NCI-H2107 treated with DMSO at 0.1 percent for 48 hours (cell line): ENCODE measurements at regions not wholly inside any gene's neighbourhood (a gene's known extent, or its start where the extent isn't known, plus 50 kb on each side); places are given as distances from the start of the nearest gene placed in this dataset.

Experiments
- DNase-seq: peaks from one replicate; lab custom pipeline; 2025; ENCODE audit not compliant: unreplicated experiment; lab: John Stamatoyannopoulos, UW

GRCh38 chr9:38315085-38315595 is 77.4 kb upstream of the ALDH1B1 start:
- peak; percentile 86 for DNase-seq

GRCh38 chr9:38313421-38313820 is 79.1 kb upstream of the ALDH1B1 start:
- no peak for DNase-seq

DNA sequence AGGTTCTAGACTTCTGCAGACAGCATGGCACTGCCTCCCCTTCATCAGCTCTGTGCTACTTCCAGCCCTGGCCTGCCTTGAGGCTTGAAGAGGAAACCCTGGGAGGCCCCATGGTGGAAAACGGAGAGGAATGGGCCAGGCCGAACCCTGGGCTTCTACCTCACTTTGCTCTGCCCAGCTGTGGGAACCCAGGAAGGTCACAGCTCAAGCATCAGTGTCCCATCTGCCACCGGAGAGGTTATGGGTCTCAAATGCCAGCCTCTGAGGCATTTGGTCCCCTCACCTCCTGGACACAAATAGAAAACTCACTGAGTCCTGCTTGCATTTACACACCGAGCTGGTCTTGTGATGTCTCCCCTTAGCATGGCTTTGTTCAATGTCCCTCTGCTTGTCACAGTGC is 80.1 kb upstream of the ALDH1B1 start:
- DNase-seq: no peak

GRCh38 chr9:38311382-38312270 is 80.9 kb upstream of the ALDH1B1 start:
- DNase-seq: peak; percentile 32

DNA sequence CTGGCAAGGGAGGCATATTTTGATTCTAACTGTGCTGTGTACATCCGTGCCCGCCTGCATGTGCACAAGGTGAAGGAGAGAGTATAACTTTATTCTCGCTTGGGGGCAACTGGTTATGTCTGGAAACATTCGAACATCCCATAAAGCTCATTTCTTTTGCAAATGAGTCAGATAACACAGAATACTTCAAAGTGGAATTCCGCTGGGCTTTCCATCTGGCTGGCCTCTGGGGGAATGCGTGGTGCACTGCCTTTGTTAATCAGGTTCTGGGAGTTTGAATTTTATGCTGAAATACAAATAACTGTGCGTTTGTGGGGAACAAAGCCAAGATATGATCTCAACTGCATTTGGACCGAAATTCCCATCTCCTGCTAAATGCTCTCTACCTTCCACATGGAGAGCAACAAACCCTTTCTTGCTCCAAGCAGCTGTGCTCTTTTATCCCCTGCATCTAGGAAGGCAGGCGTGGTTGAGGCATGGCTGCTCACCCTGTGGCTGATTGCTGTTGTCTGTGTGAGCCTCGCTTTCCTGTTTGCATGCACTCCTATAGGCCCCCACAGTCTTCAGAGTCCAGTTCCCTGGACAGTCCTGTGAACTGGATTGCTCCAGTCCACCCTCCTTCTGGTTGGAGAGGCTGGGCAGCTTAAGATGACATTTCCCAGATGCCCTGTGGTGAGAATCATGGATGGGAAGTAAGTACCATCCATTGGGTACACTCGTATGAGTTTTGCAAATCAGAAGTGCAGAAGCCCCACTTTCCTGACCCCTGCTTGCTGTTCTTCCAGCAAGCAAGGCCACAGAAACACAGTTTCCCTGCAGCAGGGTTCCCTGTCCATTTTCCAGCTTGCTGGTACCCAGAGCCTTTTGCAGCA is 82.9 kb upstream of the ALDH1B1 start:
- DNase-seq: peak; percentile 28

DNA sequence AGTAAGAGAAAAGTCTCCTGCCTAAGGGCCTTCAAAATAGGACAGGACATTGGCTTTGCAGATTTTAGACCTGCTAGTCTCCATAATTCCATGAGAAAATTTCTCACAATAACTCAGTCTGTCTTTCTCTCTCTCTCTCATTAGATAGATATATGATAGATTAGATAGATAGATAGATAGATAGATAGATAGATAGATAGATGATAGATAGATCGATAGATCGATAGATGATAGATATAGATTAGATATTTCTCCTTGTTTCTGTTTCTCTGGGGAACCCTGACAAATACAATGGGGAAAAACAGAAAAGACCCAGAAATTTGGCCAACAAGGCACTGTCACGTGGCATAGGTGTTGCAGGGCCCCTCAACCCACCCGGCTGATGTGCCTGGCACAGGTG is 84.4 kb upstream of the ALDH1B1 start:
- no peak for DNase-seq

GRCh38 chr9:38306899-38307298 is 85.6 kb upstream of the ALDH1B1 start:
- DNase-seq: no peak

DNA sequence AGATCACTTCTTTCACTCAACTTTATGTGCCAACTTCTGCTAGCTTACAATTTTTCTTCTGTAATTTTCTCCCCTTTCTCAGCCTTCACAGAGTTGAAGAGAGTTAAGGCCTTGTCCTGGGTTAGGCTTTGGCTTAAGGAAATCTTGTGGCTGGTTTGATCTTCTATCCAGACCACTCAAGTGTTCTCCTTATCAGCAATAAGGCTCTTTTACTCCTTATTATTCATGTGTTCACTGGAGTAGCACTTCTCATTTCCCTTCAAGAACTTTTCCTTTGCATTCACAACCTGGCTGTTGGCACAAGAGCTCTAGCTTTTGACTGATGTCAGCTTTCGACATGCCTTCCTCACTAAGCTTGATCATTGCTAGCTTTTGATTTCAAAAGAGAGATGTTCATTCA is 86.9 kb upstream of the ALDH1B1 start:
- DNase-seq: no peak

DNA sequence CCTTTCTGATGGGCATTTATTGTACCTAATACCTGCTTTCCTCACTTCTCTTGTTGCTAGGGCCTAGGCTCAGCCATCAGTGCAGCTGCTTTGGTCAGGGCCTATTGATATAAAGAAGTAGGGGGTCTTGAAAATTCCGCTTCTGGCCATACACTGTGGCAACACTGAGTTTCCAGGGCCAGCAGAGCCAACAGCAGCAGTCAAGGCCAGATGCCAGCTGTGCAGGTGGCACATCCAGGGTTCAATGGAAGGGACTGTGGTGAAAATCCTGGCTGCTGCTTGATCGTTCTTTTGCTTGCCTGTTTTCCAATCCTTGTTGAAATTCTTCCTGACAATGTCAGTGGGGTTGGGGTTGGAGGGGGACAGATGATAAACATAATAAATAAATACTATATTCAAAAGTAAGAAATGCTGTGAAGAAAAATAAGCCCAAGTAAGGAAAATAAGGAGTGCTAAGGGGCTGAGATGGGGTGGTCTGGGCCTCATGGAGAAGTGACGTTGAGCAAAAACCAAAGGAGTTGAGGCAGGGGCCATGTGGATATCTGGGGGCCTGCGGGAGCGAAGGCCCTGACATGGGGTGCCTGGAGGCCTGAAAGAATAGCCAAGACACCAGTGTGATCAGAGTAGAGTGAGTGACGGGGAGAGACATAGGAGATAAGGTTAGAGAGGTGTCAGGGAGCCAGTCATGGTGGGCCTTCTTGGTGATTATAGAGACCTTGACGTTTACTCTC is 91.0 kb upstream of the ALDH1B1 start:
- no peak for DNase-seq

- no peak for DNase-seq
These were observed 92.6 kb upstream of the ALDH1B1 start for GRCh38 chr9:38299856-38300255.

DNA sequence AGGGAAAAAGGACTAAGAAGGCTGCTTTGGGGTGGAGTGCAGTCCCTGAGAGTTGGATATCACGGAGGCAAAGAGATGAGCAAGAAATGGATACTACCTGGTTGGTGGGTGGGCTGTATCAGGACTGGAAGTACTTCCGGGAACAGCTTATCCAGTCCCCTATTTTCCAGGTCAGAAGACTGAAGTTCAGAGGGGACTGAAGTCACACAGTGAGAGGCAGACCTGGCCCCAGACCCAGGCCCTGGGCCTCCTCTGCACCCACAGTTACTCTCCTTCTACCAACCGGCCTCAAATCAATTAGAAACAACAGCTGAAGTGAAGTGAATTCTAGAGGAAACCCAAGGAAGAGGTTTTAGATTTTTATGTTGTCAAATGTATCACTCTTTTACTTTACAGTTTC is 93.6 kb upstream of the ALDH1B1 start:
- DNase-seq: no peak

DNA sequence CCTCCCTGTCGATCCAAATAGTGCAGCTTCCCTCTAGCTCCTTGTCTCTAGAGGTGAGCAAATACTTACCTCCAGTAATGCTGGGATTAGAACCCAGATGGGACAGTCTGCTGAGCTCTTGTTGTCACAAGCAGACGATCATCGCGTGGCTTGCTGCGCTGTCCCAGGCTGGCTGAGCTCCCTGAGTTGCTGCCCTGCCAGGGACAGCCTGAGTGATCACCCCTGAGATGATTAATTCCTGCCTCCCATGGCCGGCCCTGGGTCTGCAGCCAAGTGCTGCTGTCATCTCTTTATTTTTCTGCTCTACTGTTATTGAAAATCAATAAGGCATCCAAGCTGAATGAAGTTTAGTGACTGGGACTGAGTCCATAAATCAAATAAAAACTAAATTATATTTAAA is 94.0 kb upstream of the ALDH1B1 start:
- no peak for DNase-seq

DNA sequence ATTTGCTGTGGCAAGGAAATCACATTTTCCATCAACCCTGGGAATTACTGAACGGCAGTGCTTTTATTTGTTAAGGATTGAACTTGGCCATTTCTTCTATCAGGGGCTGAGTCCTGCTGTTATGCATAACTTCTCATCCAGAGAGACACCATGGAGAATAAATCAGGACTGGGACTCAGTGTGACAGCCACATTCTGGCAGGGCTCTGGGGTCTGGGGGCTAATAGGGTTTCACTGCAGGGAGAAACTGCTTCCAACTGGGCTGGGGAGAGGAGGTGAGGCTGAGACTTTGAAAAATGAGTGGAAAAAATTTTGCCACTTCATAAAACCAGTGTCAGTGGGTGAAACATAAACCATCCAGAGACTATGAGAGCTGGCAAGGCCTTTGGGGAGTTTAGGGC is 95.7 kb upstream of the ALDH1B1 start:
- DNase-seq: no peak

- DNase-seq: no peak
These were observed 96.7 kb upstream of the ALDH1B1 start for GRCh38 chr9:38295764-38296163.

GRCh38 chr9:38294220-38294960 is 98.1 kb upstream of the ALDH1B1 start:
- DNase-seq: no peak

DNA sequence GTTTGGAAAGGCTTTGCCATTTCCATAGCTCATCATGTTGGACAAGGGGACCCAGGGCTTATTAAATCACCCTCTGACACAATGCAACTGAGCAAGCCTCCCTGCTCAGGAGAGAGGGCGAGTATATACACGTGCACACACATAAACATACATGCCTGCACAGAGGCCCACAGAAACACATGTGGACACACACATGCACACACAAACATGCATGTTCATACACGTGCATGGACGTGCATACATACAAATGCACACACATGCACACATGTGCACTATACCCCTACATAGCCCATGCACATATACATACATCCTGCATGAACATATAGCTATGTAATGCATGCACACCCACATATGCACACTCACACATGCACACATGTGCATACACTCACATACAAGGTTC is 99.5 kb upstream of the ALDH1B1 start:
- no peak for DNase-seq

- DNase-seq: no peak
These were observed 100.0 kb upstream of the ALDH1B1 start for GRCh38 chr9:38292480-38292879.

DNA sequence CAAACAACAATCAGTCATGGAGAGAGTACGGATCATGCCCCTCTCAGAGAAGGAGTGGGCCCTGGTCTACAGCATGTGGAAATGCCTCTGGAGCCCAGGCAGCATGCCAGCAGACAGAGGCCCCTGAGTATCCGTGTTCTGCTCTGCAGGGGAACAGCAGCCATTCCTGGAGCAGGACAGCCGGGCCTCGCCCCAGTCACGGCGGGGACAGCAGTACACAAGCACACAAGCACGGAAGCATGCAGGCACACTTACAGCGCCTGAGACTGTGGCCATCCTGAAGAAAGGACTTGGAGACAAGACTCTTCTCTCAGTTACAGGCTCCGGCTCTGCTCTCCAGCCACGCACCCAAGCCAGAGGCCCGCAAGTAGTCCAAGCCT is 102.6 kb upstream of the ALDH1B1 start:
- DNase-seq: no peak

- no peak for DNase-seq
These were observed 103.2 kb upstream of the ALDH1B1 start for GRCh38 chr9:38289236-38289865.

DNA sequence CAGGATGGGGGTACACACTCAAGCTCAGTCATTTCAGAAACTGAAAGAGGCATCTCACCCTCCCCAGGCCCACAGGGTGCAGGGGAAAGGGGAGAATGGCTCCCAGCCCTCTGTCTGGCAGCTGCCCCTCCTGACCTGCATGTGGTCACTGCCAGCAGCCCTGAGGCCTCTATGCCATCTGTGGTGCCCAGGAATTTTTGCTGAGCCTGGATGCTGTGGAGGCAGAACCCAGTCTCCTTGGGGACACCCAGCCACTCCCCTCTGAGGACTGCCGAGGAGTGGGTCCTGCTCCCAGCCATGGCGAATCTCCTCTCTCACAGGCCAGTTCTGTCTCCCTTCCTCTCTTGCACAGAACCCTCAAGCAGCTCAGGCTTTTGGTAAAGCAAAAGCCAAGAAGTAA is 104.0 kb upstream of the ALDH1B1 start:
- no peak for DNase-seq
